ENCODE measurements at regions not wholly inside any gene's neighbourhood (a gene's known extent, or its start where the extent isn't known, plus 50 kb on each side); places are given as distances from the start of the nearest gene placed in this dataset.

DNA sequence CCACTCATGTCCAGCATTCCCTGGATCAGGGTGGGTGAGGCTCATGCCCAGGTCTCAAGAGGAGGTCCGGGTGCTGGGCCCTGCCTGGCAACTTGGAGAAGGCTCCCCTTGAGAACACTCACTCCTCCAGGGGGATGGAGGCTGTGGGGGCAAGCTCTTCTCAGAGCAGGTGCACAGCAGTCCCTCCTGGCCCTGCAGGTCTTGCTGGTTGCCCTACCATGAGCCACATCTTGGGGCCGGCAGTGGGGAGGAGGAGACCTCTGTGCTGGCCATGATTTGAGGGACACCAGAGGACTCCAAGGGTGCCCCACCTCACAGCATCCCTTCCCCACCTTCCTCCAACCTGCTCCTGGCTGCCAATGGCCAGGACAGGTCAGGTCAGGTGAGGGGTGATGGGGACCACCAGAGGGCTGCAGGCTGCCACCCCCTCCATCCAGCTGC lies 87.4 kb upstream of the RET start:
- H3K4me3 ChIP-seq = no peak overlapping the region
- DNase-seq (ENCODE audit: low spot score) = peak; percentile 55
- H3K4me1 ChIP-seq = no peaks in the 10 kb centered on the region
- H3K27me3 ChIP-seq = no peaks in the 10 kb centered on the region
- H3K27ac ChIP-seq = no peak overlapping the region
- no peaks in the 10 kb centered on the region for H3K36me3 ChIP-seq
- no peak for TF ChIP-seq CTCF (IDR thresholded peaks at IDR 0.05)
- no peaks in the 10 kb centered on the region for H3K9me3 ChIP-seq

GRCh38 chr10:42990016-42990720 lies 86.7 kb upstream of the RET start:
- H3K9me3 ChIP-seq = no peaks in the 10 kb centered on the region
- H3K4me3 ChIP-seq = no peak overlapping the region
- H3K36me3 ChIP-seq = no peaks in the 10 kb centered on the region
- DNase-seq (ENCODE audit: low spot score) = no peak
- H3K27me3 ChIP-seq = no peaks in the 10 kb centered on the region
- no peaks in the 10 kb centered on the region for H3K4me1 ChIP-seq
- H3K27ac ChIP-seq = no peak overlapping the region
- TF ChIP-seq CTCF (IDR thresholded peaks at IDR 0.05) = no peak

GRCh38 chr10:42990721-42991441 lies 86.0 kb upstream of the RET start:
- TF ChIP-seq CTCF (IDR thresholded peaks at IDR 0.05) = no peak
- Histone ChIP-seq H3K4me3 (no peak overlapping the region), H3K27ac (no peak overlapping the region), H3K4me1 (no peaks in the 10 kb centered on the region), H3K9me3 (no peaks in the 10 kb centered on the region), H3K27me3 (no peaks in the 10 kb centered on the region), H3K36me3 (no peaks in the 10 kb centered on the region)
- no peak for DNase-seq (ENCODE audit: low spot score)

- Histone ChIP-seq H3K4me1 (no peaks in the 10 kb centered on the region), H3K27me3 (no peaks in the 10 kb centered on the region), H3K4me3 (no peak overlapping the region), H3K9me3 (no peaks in the 10 kb centered on the region), H3K27ac (no peak overlapping the region), H3K36me3 (no peaks in the 10 kb centered on the region)
- TF ChIP-seq CTCF (IDR thresholded peaks at IDR 0.05) = no peak
- no peak for DNase-seq (ENCODE audit: low spot score)
Observed at GRCh38 chr10:42991442-42992098, 85.3 kb upstream of the RET start.

DNA sequence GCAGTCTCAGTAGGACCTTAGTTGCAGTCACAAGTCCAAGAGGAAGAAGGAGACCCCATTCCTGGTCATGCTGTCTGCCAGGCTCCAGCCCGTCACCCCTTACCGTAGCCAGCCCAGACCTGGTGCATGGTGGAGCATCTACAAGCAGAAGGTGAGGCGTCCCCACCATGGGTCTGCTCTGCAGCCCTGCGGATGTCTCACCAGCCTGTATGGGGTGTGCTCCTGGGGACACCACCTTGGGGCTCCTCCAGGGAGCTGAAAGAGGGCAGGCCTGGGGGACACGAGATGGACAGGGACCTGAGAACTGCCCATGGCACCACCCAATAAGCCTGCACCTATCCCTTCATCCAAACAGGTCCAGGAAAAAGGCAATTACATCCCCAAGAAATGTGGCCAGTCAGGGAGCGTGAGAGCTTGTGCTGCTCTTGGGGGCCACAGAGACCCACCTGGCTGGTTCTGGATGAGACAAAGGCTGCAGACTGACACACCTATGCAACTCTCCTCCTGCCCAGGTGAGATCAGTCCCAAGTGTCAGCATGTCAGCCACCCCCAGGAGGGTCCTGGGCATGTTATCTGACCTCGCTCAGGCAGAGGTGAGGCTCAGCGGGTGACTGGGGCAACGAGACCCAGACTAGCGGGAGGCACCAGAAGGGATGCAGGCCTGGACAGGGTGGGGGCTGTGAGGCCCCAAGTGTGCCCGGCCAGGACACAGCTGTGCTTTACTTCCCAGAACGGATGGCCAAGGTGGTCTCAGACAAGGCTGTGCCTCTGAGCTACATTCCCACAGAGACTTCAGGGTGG lies 84.5 kb upstream of the RET start:
- Histone ChIP-seq H3K4me1 (no peaks in the 10 kb centered on the region), H3K36me3 (no peaks in the 10 kb centered on the region), H3K27me3 (no peaks in the 10 kb centered on the region), H3K9me3 (no peaks in the 10 kb centered on the region), H3K27ac (no peak overlapping the region), H3K4me3 (no peak overlapping the region)
- TF ChIP-seq CTCF (IDR thresholded peaks at IDR 0.05) = no peak
- DNase-seq (ENCODE audit: low spot score) = no peak

All from right atrium auricular region (tissue), 2 donors.